ENCODE measurements at regions not wholly inside any gene's neighbourhood (a gene's known extent, or its start where the extent isn't known, plus 50 kb on each side); places are given as distances from the start of the nearest gene placed in this dataset.

GRCh38 chr14:62133776-62134550 is 371.7 kb downstream of the SNAPC1 start:
- no peak for TF ChIP-seq EZH2 (IDR thresholded peaks at IDR 0.05; ENCODE audit: borderline replicate concordance, low read depth, low read length, severe bottlenecking)
- TF ChIP-seq, protein P1, sequence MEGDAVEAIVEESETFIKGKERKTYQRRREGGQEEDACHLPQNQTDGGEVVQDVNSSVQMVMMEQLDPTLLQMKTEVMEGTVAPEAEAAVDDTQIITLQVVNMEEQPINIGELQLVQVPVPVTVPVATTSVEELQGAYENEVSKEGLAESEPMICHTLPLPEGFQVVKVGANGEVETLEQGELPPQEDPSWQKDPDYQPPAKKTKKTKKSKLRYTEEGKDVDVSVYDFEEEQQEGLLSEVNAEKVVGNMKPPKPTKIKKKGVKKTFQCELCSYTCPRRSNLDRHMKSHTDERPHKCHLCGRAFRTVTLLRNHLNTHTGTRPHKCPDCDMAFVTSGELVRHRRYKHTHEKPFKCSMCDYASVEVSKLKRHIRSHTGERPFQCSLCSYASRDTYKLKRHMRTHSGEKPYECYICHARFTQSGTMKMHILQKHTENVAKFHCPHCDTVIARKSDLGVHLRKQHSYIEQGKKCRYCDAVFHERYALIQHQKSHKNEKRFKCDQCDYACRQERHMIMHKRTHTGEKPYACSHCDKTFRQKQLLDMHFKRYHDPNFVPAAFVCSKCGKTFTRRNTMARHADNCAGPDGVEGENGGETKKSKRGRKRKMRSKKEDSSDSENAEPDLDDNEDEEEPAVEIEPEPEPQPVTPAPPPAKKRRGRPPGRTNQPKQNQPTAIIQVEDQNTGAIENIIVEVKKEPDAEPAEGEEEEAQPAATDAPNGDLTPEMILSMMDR (IDR thresholded peaks at IDR 0.05; ENCODE audit: borderline replicate concordance, extremely low read depth, low read length, poor library complexity, severe bottlenecking): no peak
